A549 (cell line): ENCODE measurements at regions not wholly inside any gene's neighbourhood (a gene's known extent, or its start where the extent isn't known, plus 50 kb on each side); places are given as distances from the start of the nearest gene placed in this dataset.

Source experiments
- ATAC-seq, 2 experiments: fragments of 200-7000 bp in 1 of 2; fragments of >200 bp in 1 of 2; cut with Nextera tagmentation in 1 of 2; cut with Tn5 transposase in 1 of 2; 3 replicates each; pipeline versions ENCODE4 v1.8.0 to v1.9.1; 2018 to 2020; ENCODE audit warnings: mild to moderate bottlenecking in 1 of 2, moderate library complexity in 1 of 2
- CTCF ChIA-PET: fragments of 300-600 bp; sonication (Branson Sonifier 250); formaldehyde crosslinking; extraction: SDS; loops from one replicate; lab custom pipeline; 2021; ENCODE audit warnings: antibody characterized with exemption, inconsistent platforms; lab: Yijun Ruan, JAX
- POLR2A ChIA-PET: fragments of 350-600 bp; formaldehyde crosslinking; extraction: SDS; loops from one replicate; lab custom pipeline; 2021; ENCODE audit warnings: antibody characterized with exemption, inconsistent platforms; lab: Yijun Ruan, JAX
- DNase-seq, 2 experiments: peaks; one replicate each; pipeline versions ENCODE4 v3.0.0 to v3.0.0-alpha.2; 2011 to 2016; ENCODE audit warnings: low read depth in 1 of 2, low spot score in 1 of 2
- FAIRE-seq: peaks from 2 replicates; lab custom pipeline; 2011; peaks lifted over from hg19 to GRCh38; lab: Jason Lieb, UNC
- H3K27ac ChIP-seq, 2 experiments: fragments of >200 bp; sonication (Bioruptor Twin); formaldehyde crosslinking; 3 replicates each; pipeline ENCODE4 v1.5.1; 2016 to 2017
- H3K4me1 ChIP-seq: fragments of >200 bp; sonication (Bioruptor Twin); formaldehyde crosslinking; 3 replicates; pipeline ENCODE4 v1.6.1; 2016
- H3K4me2 ChIP-seq: fragments of >200 bp; sonication (Bioruptor Twin); formaldehyde crosslinking; 3 replicates; pipeline ENCODE4 v1.6.1; 2016
- H3K4me3 ChIP-seq: fragments of >200 bp; sonication (Bioruptor Twin); formaldehyde crosslinking; 3 replicates; pipeline ENCODE4 v1.5.1; 2016
- H3K9me3 ChIP-seq: fragments of >200 bp; sonication (Bioruptor Twin); formaldehyde crosslinking; 3 replicates; pipeline ENCODE4 v1.6.1; 2016
- CBX8 ChIP-seq: fragments of 200-600 bp; sonication (generic); IDR thresholded peaks from 2 replicates; pipeline ENCODE4 v1.6.1; 2016
- CEBPB ChIP-seq, 2 experiments: fragments of >200 bp in 1 of 2; sonication (Bioruptor Twin) in 1 of 2; formaldehyde crosslinking in 1 of 2; IDR thresholded peaks; 2 replicates each; pipeline ENCODE4 v1.6.1; 2012 to 2016
- CHD4 ChIP-seq: fragments of 200-600 bp; sonication (generic); IDR thresholded peaks from 2 replicates; pipeline ENCODE4 v1.6.1; 2016; ENCODE audit warnings: antibody characterized with exemption, mild to moderate bottlenecking, borderline replicate concordance
- EHMT2 ChIP-seq: fragments of 200-600 bp; sonication (generic); IDR thresholded peaks from 2 replicates; pipeline ENCODE4 v1.6.1; 2016; ENCODE audit warnings: antibody characterized with exemption, low read depth, mild to moderate bottlenecking, moderate library complexity
- ESRRA ChIP-seq: fragments of 150-350 bp; IDR thresholded peaks from 2 replicates; pipeline ENCODE4 v1.6.1; 2014; ENCODE audit warnings: mild to moderate bottlenecking, low read length, borderline replicate concordance
- GATA3 ChIP-seq: IDR thresholded peaks from 2 replicates; pipeline ENCODE4 v1.6.1; 2012; ENCODE audit warnings: borderline replicate concordance
- HDAC2 ChIP-seq: fragments of 200-600 bp; sonication (generic); IDR thresholded peaks from 2 replicates; pipeline ENCODE4 v1.6.1; 2016
- HOXA7 ChIP-seq: fragments of 250-450 bp; sonication (Bioruptor Pico); IDR thresholded peaks from 2 replicates; pipeline ENCODE4 v1.5.0; 2020; ENCODE audit warnings: mild to moderate bottlenecking, moderate library complexity
- HOXB13 ChIP-seq: fragments of 250-450 bp; sonication (Bioruptor Pico); IDR thresholded peaks from 2 replicates; pipeline ENCODE4 v1.5.0; 2020; ENCODE audit warnings: low read depth, mild to moderate bottlenecking, moderate library complexity
- HOXB5 ChIP-seq: fragments of 250-450 bp; sonication (Bioruptor Pico); IDR thresholded peaks from 2 replicates; pipeline ENCODE4 v1.5.0; 2020; ENCODE audit warnings: mild to moderate bottlenecking, moderate library complexity
- JUNB ChIP-seq: fragments of >200 bp; sonication (Bioruptor Twin); formaldehyde crosslinking; IDR thresholded peaks from 2 replicates; pipeline ENCODE4 v1.6.1; 2016
- POLR2A ChIP-seq: IDR thresholded peaks from 2 replicates; pipeline ENCODE4 v1.6.1; 2012; ENCODE audit warnings: mild to moderate bottlenecking, low read length
- POLR2AphosphoS2 ChIP-seq: conservative IDR thresholded peaks from 2 replicates; pipeline ENCODE4 v1.6.1; 2012; ENCODE audit warnings: low read length, improper control_type of control experiment, inconsistent platforms
- SMC3 ChIP-seq: fragments of >200 bp; sonication (Bioruptor Twin); formaldehyde crosslinking; IDR thresholded peaks from 3 replicates; pipeline ENCODE4 v1.6.1; 2018; ENCODE audit warnings: inconsistent platforms
- WGBS: methylation state at CpG from one replicate; pipeline ENCODE4 v1.1.6; 2017; ENCODE audit errors: missing lambda C conversion rate; 5-methylcytosine and 5-hydroxymethylcytosine counted together
- TF ChIP-seq, protein P1 (sequence below): fragments of 450-650 bp; IDR thresholded peaks from 2 replicates; pipeline ENCODE4 v1.6.1; 2014; ENCODE audit warnings: antibody characterized with exemption
- TF ChIP-seq, protein P2 (sequence below): IDR thresholded peaks from 2 replicates; pipeline ENCODE4 v1.6.1; 2012
- TF ChIP-seq, protein P3 (sequence below): IDR thresholded peaks from 2 replicates; pipeline ENCODE4 v1.6.1; 2012
- TF ChIP-seq, protein P4 (sequence below): fragments of 250-450 bp; sonication (Bioruptor Pico); IDR thresholded peaks from 2 replicates; pipeline ENCODE4 v1.5.0; 2021; ENCODE audit warnings: mild to moderate bottlenecking, moderate library complexity, borderline replicate concordance
- TF ChIP-seq, protein P5 (sequence below): fragments of 150-350 bp; IDR thresholded peaks from 2 replicates; pipeline ENCODE4 v1.6.1; 2014; ENCODE audit warnings: low read depth, mild to moderate bottlenecking, low read length

DNA sequence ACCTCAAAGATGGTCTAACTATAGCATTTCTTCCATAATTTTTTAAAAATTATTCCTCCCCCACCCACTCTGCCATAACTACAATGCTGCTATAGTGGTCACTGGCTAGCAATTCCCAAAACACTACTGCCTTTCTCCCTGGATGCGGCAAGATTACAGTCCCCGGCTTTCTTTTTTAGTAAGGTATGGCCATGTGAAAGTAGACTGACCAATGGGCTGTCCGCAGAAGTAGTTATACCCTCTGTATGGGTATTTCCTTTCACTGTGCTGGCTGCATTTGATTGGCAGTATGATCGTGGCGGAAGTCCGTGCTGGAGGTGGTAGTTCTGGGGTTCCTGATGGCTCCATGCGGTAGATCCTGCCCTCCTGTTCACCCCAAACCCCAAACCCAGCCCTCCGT is 166.0 kb downstream of the FBXO8 start:
- Histone ChIP-seq H3K4me3 (no peak overlapping the region), H3K4me1 (no peaks in the 10 kb centered on the region), H3K4me2 (no peak overlapping the region), H3K27ac (no peak overlapping the region), H3K9me3 (no peaks in the 10 kb centered on the region)
- POLR2A ChIA-PET = no interaction called here
- CTCF ChIA-PET = no interaction called here
- no peak for FAIRE-seq
- ATAC-seq = no peak
- TF ChIP-seq, protein P1, sequence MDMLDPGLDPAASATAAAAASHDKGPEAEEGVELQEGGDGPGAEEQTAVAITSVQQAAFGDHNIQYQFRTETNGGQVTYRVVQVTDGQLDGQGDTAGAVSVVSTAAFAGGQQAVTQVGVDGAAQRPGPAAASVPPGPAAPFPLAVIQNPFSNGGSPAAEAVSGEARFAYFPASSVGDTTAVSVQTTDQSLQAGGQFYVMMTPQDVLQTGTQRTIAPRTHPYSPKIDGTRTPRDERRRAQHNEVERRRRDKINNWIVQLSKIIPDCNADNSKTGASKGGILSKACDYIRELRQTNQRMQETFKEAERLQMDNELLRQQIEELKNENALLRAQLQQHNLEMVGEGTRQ = no peak
- TF ChIP-seq POLR2AphosphoS2 (no peak), HOXB13 (CRISPR knock-in tag) (no peak), POLR2A (no peak), HOXA7 (CRISPR knock-in tag) (no peak), HDAC2 (no peak)
- no peak for DNase-seq
- 76% methylated on average over 8 of the region's 8 CpGs for WGBS

DNA sequence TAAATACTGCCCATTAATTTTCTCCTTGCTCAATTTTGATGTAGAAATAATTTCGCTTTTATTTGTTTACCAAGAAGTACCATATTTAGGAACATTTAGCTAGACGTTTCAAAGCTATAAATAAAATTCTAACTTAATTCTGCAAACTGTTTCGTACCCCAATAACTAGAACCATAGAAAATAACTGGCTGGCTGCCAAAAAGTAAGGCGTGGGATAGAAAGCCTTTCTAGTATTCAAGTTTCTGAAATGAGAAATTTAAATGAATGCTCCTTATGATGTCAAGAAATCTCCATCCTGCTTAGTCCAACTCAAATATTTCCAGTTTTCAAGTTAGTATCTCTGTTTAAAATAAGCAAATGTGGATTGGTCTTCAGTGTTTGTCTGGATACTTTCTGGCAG is 167.4 kb downstream of the FBXO8 start:
- POLR2A ChIA-PET = no interaction called here
- CTCF ChIA-PET = no interaction called here
- TF ChIP-seq, protein P2, sequence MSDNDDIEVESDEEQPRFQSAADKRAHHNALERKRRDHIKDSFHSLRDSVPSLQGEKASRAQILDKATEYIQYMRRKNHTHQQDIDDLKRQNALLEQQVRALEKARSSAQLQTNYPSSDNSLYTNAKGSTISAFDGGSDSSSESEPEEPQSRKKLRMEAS = no peak
- TF ChIP-seq HOXB13 (CRISPR knock-in tag) = no peak
- no peak for TF ChIP-seq CBX8
- TF ChIP-seq, protein P3, sequence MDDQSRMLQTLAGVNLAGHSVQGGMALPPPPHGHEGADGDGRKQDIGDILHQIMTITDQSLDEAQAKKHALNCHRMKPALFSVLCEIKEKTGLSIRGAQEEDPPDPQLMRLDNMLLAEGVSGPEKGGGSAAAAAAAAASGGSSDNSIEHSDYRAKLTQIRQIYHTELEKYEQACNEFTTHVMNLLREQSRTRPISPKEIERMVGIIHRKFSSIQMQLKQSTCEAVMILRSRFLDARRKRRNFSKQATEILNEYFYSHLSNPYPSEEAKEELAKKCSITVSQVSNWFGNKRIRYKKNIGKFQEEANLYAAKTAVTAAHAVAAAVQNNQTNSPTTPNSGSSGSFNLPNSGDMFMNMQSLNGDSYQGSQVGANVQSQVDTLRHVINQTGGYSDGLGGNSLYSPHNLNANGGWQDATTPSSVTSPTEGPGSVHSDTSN = no peak
- no peak for TF ChIP-seq CHD4
- no peak for TF ChIP-seq CEBPB (IDR thresholded peaks at IDR 0.05)
- no peak for TF ChIP-seq ESRRA
- TF ChIP-seq JUNB = no peak
- TF ChIP-seq EHMT2 = no peak
- TF ChIP-seq, protein P4, sequence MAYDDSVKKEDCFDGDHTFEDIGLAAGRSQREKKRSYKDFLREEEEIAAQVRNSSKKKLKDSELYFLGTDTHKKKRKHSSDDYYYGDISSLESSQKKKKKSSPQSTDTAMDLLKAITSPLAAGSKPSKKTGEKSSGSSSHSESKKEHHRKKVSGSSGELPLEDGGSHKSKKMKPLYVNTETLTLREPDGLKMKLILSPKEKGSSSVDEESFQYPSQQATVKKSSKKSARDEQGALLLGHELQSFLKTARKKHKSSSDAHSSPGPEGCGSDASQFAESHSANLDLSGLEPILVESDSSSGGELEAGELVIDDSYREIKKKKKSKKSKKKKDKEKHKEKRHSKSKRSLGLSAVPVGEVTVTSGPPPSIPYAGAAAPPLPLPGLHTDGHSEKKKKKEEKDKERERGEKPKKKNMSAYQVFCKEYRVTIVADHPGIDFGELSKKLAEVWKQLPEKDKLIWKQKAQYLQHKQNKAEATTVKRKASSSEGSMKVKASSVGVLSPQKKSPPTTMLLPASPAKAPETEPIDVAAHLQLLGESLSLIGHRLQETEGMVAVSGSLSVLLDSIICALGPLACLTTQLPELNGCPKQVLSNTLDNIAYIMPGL = no peak
- no peak for TF ChIP-seq SMC3
- no peak for TF ChIP-seq GATA3
- TF ChIP-seq, protein P5, sequence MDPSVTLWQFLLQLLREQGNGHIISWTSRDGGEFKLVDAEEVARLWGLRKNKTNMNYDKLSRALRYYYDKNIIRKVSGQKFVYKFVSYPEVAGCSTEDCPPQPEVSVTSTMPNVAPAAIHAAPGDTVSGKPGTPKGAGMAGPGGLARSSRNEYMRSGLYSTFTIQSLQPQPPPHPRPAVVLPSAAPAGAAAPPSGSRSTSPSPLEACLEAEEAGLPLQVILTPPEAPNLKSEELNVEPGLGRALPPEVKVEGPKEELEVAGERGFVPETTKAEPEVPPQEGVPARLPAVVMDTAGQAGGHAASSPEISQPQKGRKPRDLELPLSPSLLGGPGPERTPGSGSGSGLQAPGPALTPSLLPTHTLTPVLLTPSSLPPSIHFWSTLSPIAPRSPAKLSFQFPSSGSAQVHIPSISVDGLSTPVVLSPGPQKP = no peak

DNA sequence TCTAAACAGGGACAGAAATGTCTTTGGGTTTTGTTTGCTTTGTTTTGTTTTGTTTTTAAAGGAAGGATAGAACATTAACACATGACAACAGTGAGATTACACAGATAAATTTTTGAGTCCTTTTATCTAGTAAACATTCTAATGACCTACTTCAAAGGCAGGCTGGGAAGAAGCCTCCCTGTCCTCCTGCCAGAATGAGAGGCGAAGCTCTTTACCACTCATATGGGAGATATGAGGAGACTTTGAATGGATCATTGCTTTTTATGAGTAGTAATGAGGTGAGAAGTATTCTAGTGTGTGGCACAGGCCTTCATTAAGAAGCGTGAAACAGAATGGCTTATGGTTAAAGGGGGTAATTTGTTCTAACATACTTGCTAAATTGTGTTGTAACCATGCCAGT is 172.0 kb downstream of the FBXO8 start:
- no peak overlapping the region for H3K4me3 ChIP-seq
- no peak for DNase-seq
- ATAC-seq = no peak
- H3K27ac ChIP-seq = no peak overlapping the region
- H3K4me2 ChIP-seq = no peak overlapping the region
- ChIA-PET CTCF (no interaction called here), POLR2A (no interaction called here)
- no peaks in the 10 kb centered on the region for H3K4me1 ChIP-seq
- WGBS = 87% methylated on average over 2 of the region's 2 CpGs
- no peak for TF ChIP-seq HOXB5 (CRISPR knock-in tag)
- TF ChIP-seq, protein P4 = no peak
- H3K9me3 ChIP-seq = no peaks in the 10 kb centered on the region
- no peak for FAIRE-seq

More for the DNA sequence above, 167.4 kb downstream of the FBXO8 start:
- no peak overlapping the region for H3K27ac ChIP-seq
- ATAC-seq (no peak), FAIRE-seq (no peak), DNase-seq (no peak)
- H3K4me3 ChIP-seq = no peak overlapping the region
- no peaks in the 10 kb centered on the region for H3K9me3 ChIP-seq
- no peaks in the 10 kb centered on the region for H3K4me1 ChIP-seq
- whole genome bisulfite sequencing = 65% methylated on average over 4 of the region's 4 CpGs
- no peak overlapping the region for H3K4me2 ChIP-seq
